ENCODE measurements at regions not wholly inside any gene's neighbourhood (a gene's known extent, or its start where the extent isn't known, plus 50 kb on each side); places are given as distances from the start of the nearest gene placed in this dataset.

GRCh38 chr2:219692521-219692920 lies 65.1 kb downstream of the SLC4A3 start:
- CTCF ChIA-PET: interaction anchor here (1.2 to 9.2 kb wide), 2 partner anchors 10 to 150 kb away, joined by 3 to 80 read pairs; partner anchors contain the start of genes CHPF and TMEM198
- no peak for TF ChIP-seq CTCF (IDR thresholded peaks at IDR 0.05; ENCODE audit: control extremely low read depth, extremely low read depth, low read depth, missing control alignments)
- DNase-seq (ENCODE audit: extremely low spot score): no peak
- POLR2A ChIA-PET: no interaction called here

GRCh38 chr2:219695145-219695709 lies 67.8 kb downstream of the SLC4A3 start:
- POLR2A ChIA-PET: no interaction called here
- TF ChIP-seq CTCF (IDR thresholded peaks at IDR 0.05; ENCODE audit: control extremely low read depth, extremely low read depth, low read depth, missing control alignments): no peak
- no peak for DNase-seq (ENCODE audit: extremely low spot score)
- CTCF ChIA-PET: interaction anchor here (9.2 kb wide), 1 partner anchor 153 kb away, joined by 80 read pairs; the partner anchor contains the start of genes CHPF and TMEM198

- DNase-seq (ENCODE audit: extremely low spot score): no peak
- ChIA-PET CTCF (interaction anchor here (1.0 kb wide), 1 partner anchor 8 kb away, joined by 6 read pairs; no protein-coding TSS in a partner anchor), POLR2A (no interaction called here)
- no peak for TF ChIP-seq CTCF (IDR thresholded peaks at IDR 0.05; ENCODE audit: control extremely low read depth, extremely low read depth, low read depth, missing control alignments)
Observed at GRCh38 chr2:219697811-219698747, 70.6 kb downstream of the SLC4A3 start.

- DNase-seq (ENCODE audit: extremely low spot score): no peak
- ChIA-PET POLR2A (no interaction called here), CTCF (interaction anchor here (1.0 to 1.7 kb wide), 2 partner anchors 9 kb away, joined by 6 to 11 read pairs; no protein-coding TSS in a partner anchor)
- no peak for TF ChIP-seq CTCF (IDR thresholded peaks at IDR 0.05; ENCODE audit: control extremely low read depth, extremely low read depth, low read depth, missing control alignments)
Observed at GRCh38 chr2:219698748-219699439, 71.5 kb downstream of the SLC4A3 start.

- ChIA-PET POLR2A (no interaction called here), CTCF (interaction anchor here (1.1 to 1.7 kb wide), 2 partner anchors 10 to 158 kb away, joined by 5 to 11 read pairs; no protein-coding TSS in a partner anchor)
- no peak for DNase-seq (ENCODE audit: extremely low spot score)
- TF ChIP-seq CTCF (IDR thresholded peaks at IDR 0.05; ENCODE audit: control extremely low read depth, extremely low read depth, low read depth, missing control alignments): no peak
Observed at GRCh38 chr2:219699440-219699821, 72.0 kb downstream of the SLC4A3 start.

Measured in GM10248 (cell line).